ENCODE measurements at regions not wholly inside any gene's neighbourhood (a gene's known extent, or its start where the extent isn't known, plus 50 kb on each side); places are given as distances from the start of the nearest gene placed in this dataset.
A peak's percentile ranks its signal among the peaks of the same experiment; 100 is the strongest.

GRCh38 chr7:371119-371778 is 81.3 kb downstream of the FOXL3 start:
- Histone ChIP-seq H3K27ac (no peak overlapping the region), H3K36me3 (no peaks in the 10 kb centered on the region), H3K9me3 (no peaks in the 10 kb centered on the region), H3K4me1 (replicated peaks) (no peaks in the 10 kb centered on the region), H3K27me3 (replicated peaks; ENCODE audit: insufficient read depth) (no peaks in the 10 kb centered on the region), H3K4me3 (no peak overlapping the region)
- 92% methylated on average over 13 of the region's 13 CpGs for WGBS
- no peak for DNase-seq (ENCODE audit: low spot score)
- intact Hi-C loops (cut with DNase I), result no loop called here
- TF ChIP-seq POLR2A (IDR thresholded peaks at IDR 0.05) (no peak), POLR2AphosphoS5 (IDR thresholded peaks at IDR 0.05) (no peak), CTCF (IDR thresholded peaks at IDR 0.05) (no peak)

- peak overlapping the region in 1 of 2 donors; percentile 31 for H3K27ac ChIP-seq
- H3K9me3 ChIP-seq, result no peaks in the 10 kb centered on the region
- H3K36me3 ChIP-seq, result no peaks in the 10 kb centered on the region
- no peak for DNase-seq (ENCODE audit: low spot score)
- intact Hi-C loops (cut with DNase I), result no loop called here
- no peak overlapping the region for H3K4me3 ChIP-seq
- TF ChIP-seq POLR2A (IDR thresholded peaks at IDR 0.05) (no peak), POLR2AphosphoS5 (IDR thresholded peaks at IDR 0.05) (no peak), CTCF (IDR thresholded peaks at IDR 0.05) (no peak)
- H3K27me3 ChIP-seq (replicated peaks; ENCODE audit: insufficient read depth), result no peaks in the 10 kb centered on the region
- H3K4me1 ChIP-seq (replicated peaks), result no peaks in the 10 kb centered on the region
- 89% methylated on average over 43 of the region's 43 CpGs for WGBS
Measured at GRCh38 chr7:371779-372545, 82.0 kb downstream of the FOXL3 start.

GRCh38 chr7:372546-372931 is 82.6 kb downstream of the FOXL3 start:
- TF ChIP-seq CTCF (IDR thresholded peaks at IDR 0.05) (no peak), POLR2AphosphoS5 (IDR thresholded peaks at IDR 0.05) (no peak), POLR2A (IDR thresholded peaks at IDR 0.05) (no peak)
- intact Hi-C loops (cut with DNase I), result no loop called here
- H3K4me1 ChIP-seq (replicated peaks), result no peaks in the 10 kb centered on the region
- DNase-seq (ENCODE audit: low spot score), result no peak
- no peaks in the 10 kb centered on the region for H3K27me3 ChIP-seq (replicated peaks; ENCODE audit: insufficient read depth)
- WGBS, result 68% methylated on average over 15 of the region's 15 CpGs
- H3K36me3 ChIP-seq, result no peaks in the 10 kb centered on the region
- peak overlapping the region; percentile 31 to 62 for H3K27ac ChIP-seq
- no peak overlapping the region for H3K4me3 ChIP-seq
- no peaks in the 10 kb centered on the region for H3K9me3 ChIP-seq

GRCh38 chr7:372932-373791 is 83.2 kb downstream of the FOXL3 start:
- Histone ChIP-seq H3K36me3 (no peaks in the 10 kb centered on the region), H3K27me3 (replicated peaks; ENCODE audit: insufficient read depth) (no peaks in the 10 kb centered on the region), H3K4me1 (replicated peaks) (no peaks in the 10 kb centered on the region), H3K27ac (peak overlapping the region; percentile 31 to 62), H3K4me3 (no peak overlapping the region), H3K9me3 (no peaks in the 10 kb centered on the region)
- 43% methylated on average over 39 of the region's 39 CpGs for WGBS
- no peak for TF ChIP-seq CTCF (IDR thresholded peaks at IDR 0.05)
- no peak for TF ChIP-seq POLR2A (IDR thresholded peaks at IDR 0.05)
- TF ChIP-seq POLR2AphosphoS5 (IDR thresholded peaks at IDR 0.05), result no peak
- no peak for DNase-seq (ENCODE audit: low spot score)
- intact Hi-C loops (cut with DNase I), result no loop called here

Measured in prostate gland (tissue), 2 donors.